PC-9 (cell line): ENCODE measurements at regions not wholly inside any gene's neighbourhood (a gene's known extent, or its start where the extent isn't known, plus 50 kb on each side); places are given as distances from the start of the nearest gene placed in this dataset.

ENCODE experiments used
- BruUV-seq: library from RNA; stranded (reverse); fragments of 400-500 nt; replicated peaks from 2 replicates; lab custom pipeline; 2021; lab: Mats Ljungman, UMichigan
- CTCF ChIA-PET: fragments of 300-600 bp; sonication (Branson Sonifier 250); formaldehyde crosslinking; loops from one replicate; lab custom pipeline; 2022; ENCODE audit warnings: antibody characterized with exemption; lab: Charles Lee
- POLR2A ChIA-PET: fragments of 300-600 bp; sonication (Branson Sonifier 250); formaldehyde crosslinking; loops from one replicate; lab custom pipeline; 2022; ENCODE audit warnings: antibody characterized with exemption; ENCODE audit not compliant: unreplicated experiment; lab: Charles Lee
- DNase-seq, 2 experiments: peaks; one replicate each; pipeline versions ENCODE4 v3.0.0 to v3.0.0-alpha.2; 2015 to 2022; ENCODE audit warnings: mixed read lengths in 1 of 2
- H2AFZ ChIP-seq: fragments of 200-600 bp; sonication (generic); 2 replicates; pipeline ENCODE4 v1.8.1; 2017; ENCODE audit warnings: antibody characterized with exemption
- H3F3A ChIP-seq: fragments of 200-600 bp; sonication (generic); 2 replicates; pipeline ENCODE4 v1.8.1; 2017; ENCODE audit warnings: antibody characterized with exemption, mild to moderate bottlenecking, low read depth; ENCODE audit not compliant: insufficient read depth
- H3K27ac ChIP-seq: fragments of 200-600 bp; sonication (generic); 2 replicates; pipeline ENCODE4 v1.6.1; 2016; ENCODE audit warnings: mixed run types
- H3K27me3 ChIP-seq: fragments of 200-600 bp; sonication (generic); 2 replicates; pipeline ENCODE4 v1.6.1; 2016; ENCODE audit warnings: low read depth, mixed run types; ENCODE audit not compliant: insufficient read depth
- H3K36me3 ChIP-seq: fragments of 200-600 bp; sonication (generic); 2 replicates; pipeline ENCODE4 v1.6.1; 2016; ENCODE audit warnings: low read depth, mixed run types
- H3K4me1 ChIP-seq: fragments of 200-600 bp; sonication (generic); replicated peaks from 2 replicates; pipeline ENCODE4 v1.6.1; 2016; ENCODE audit warnings: mixed run types; ENCODE audit not compliant: insufficient read depth
- H3K4me2 ChIP-seq: fragments of 200-600 bp; sonication (generic); 2 replicates; pipeline ENCODE4 v1.6.1; 2017; ENCODE audit warnings: mixed run types
- H3K4me3 ChIP-seq: fragments of 200-600 bp; sonication (generic); 2 replicates; pipeline ENCODE4 v1.6.1; 2016; ENCODE audit warnings: mixed run types
- H3K79me2 ChIP-seq: fragments of 200-600 bp; sonication (generic); 2 replicates; pipeline ENCODE4 v1.6.1; 2017; ENCODE audit warnings: low read depth, mixed run types
- H3K9me2 ChIP-seq: fragments of 200-600 bp; sonication (generic); 2 replicates; pipeline ENCODE4 v1.8.1; 2017; ENCODE audit warnings: mild to moderate bottlenecking; ENCODE audit not compliant: insufficient read depth
- H3K9me3 ChIP-seq: fragments of 200-600 bp; sonication (generic); 2 replicates; pipeline ENCODE4 v1.8.1; 2016; ENCODE audit warnings: low read depth; ENCODE audit not compliant: insufficient read depth
- H4K20me1 ChIP-seq: fragments of 200-600 bp; sonication (generic); 2 replicates; pipeline ENCODE4 v1.8.1; 2017; ENCODE audit not compliant: insufficient read depth
- CTCF ChIP-seq: fragments of 200-600 bp; sonication (generic); conservative IDR thresholded peaks from 2 replicates; pipeline ENCODE4 v1.6.1; 2017; ENCODE audit warnings: mixed run types, antibody characterized with exemption, mild to moderate bottlenecking, moderate library complexity
- EZH2 ChIP-seq: fragments of 200-600 bp; sonication (generic); IDR thresholded peaks from 2 replicates; pipeline ENCODE4 v1.8.0; 2017; ENCODE audit warnings: antibody characterized with exemption, low read depth
- intact Hi-C: fragments of 100-400 bp; cut with micrococcal nuclease; formaldehyde crosslinking; loops from one replicate; pipeline ENCODE4 v1.10.0; 2022; ENCODE audit not compliant: unreplicated experiment

GRCh38 chr11:15817001-15817400 lies 539.3 kb downstream of the SOX6 start:
- Histone ChIP-seq H2AFZ (no peak overlapping the region; the same call in 1 of the 2 replicates), H3K9me3 (no peaks in the 10 kb centered on the region), H3K27me3 (no peaks in the 10 kb centered on the region), H3K27ac (peak overlapping the region; percentile 100), H3K4me1 (peaks cover 37% of the 10 kb centered on the region), H3K4me3 (no peak overlapping the region), H3K79me2 (no peaks in the 10 kb centered on the region), H3K36me3 (no peaks in the 10 kb centered on the region), H4K20me1 (no peaks in the 10 kb centered on the region), H3K9me2 (no peaks in the 10 kb centered on the region; the same call in 1 of the 2 replicates), H3K4me2 (peak overlapping the region; percentile 68), H3F3A (peaks cover 31% of the 10 kb centered on the region; the same call in 1 of the 2 replicates)
- POLR2A ChIA-PET: interaction anchor here (0.7 kb wide), 1 partner anchor 1997 kb away, joined by 3 read pairs; no protein-coding TSS in a partner anchor
- CTCF ChIA-PET: no interaction called here
- intact Hi-C loops: loop anchor here (2.0 to 5.0 kb wide), 4 partner anchors 48 to 790 kb away; no protein-coding TSS in a partner anchor
- TF ChIP-seq EZH2: no peak
- no peak for TF ChIP-seq CTCF
- peak in 1 of 2 experiments; percentile 37 for DNase-seq
- BruUV-seq: no TSS peak

DNA sequence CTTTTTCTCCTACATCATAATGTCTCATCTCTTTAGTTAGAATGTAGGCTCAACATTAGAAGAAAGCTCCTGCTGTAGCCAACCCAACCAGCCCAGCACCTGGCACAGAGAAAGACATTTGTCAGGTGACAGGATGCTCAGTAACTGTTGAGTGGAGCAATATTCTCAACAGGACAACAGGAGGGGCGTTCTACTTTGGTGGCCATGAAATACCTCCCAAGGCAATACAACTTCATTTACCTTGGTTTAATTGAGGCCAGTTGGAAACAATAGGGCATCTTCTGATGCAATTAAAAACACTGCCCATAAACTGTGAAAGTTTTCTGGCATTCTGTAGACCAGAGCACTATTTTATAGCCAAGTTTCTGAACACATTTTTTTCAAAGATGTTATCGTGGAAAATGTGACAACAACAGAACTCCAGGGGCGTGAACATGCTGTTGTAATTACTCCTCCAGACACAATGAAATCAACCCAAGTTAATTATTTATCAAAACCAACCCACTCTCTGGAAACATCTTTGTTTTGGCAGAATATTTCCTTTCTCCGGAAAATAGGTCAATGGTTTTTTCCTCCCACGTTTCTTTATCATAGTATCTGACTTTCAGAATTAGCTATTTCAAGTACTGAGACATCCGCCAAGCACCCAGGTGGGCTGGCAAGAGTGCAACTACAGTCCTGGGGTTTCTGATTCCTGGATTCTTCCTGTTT lies 538.1 kb downstream of the SOX6 start:
- Histone ChIP-seq H4K20me1 (no peaks in the 10 kb centered on the region), H3K4me2 (no peak overlapping the region), H3K27me3 (no peaks in the 10 kb centered on the region), H3K4me1 (peaks cover 37% of the 10 kb centered on the region), H2AFZ (no peak overlapping the region), H3K9me2 (no peaks in the 10 kb centered on the region; the same call in 1 of the 2 replicates), H3K36me3 (no peaks in the 10 kb centered on the region), H3K79me2 (no peaks in the 10 kb centered on the region), H3K9me3 (no peaks in the 10 kb centered on the region), H3F3A (peaks cover 31% of the 10 kb centered on the region; the same call in 1 of the 2 replicates), H3K27ac (0 out of 2 replicates have a peak overlapping the region, but pooled peaks have one; percentile 100), H3K4me3 (no peak overlapping the region)
- POLR2A ChIA-PET: no interaction called here
- intact Hi-C loops: loop anchor here (5.0 kb wide), 1 partner anchor 789 kb away; no protein-coding TSS in a partner anchor
- DNase-seq: no peak
- CTCF ChIA-PET: no interaction called here
- no TSS peak for BruUV-seq
- TF ChIP-seq CTCF (no peak), EZH2 (no peak)

- DNase-seq: no peak
- BruUV-seq: no TSS peak
- Histone ChIP-seq H3K4me2 (no peak overlapping the region), H3K4me1 (peaks cover 31% of the 10 kb centered on the region), H3K9me3 (no peaks in the 10 kb centered on the region), H3K27me3 (no peaks in the 10 kb centered on the region), H4K20me1 (no peaks in the 10 kb centered on the region), H3K79me2 (no peaks in the 10 kb centered on the region), H3K27ac (no peak overlapping the region), H3K36me3 (no peaks in the 10 kb centered on the region), H3F3A (peaks cover 25% of the 10 kb centered on the region; the same call in 1 of the 2 replicates), H2AFZ (no peak overlapping the region), H3K4me3 (no peak overlapping the region), H3K9me2 (no peaks in the 10 kb centered on the region)
- POLR2A ChIA-PET: interaction anchor here (0.5 kb wide), 1 partner anchor 1365 kb away, joined by 22 read pairs; no protein-coding TSS in a partner anchor
- TF ChIP-seq EZH2: no peak
- intact Hi-C loops: loop anchor here (5.0 kb wide), 1 partner anchor 788 kb away; no protein-coding TSS in a partner anchor
- CTCF ChIA-PET: no interaction called here
These were observed 536.6 kb downstream of the SOX6 start for GRCh38 chr11:15819679-15820286.
